ENCODE measurements at regions not wholly inside any gene's neighbourhood (a gene's known extent, or its start where the extent isn't known, plus 50 kb on each side); places are given as distances from the start of the nearest gene placed in this dataset.

GRCh38 chr11:115700981-115701875 is 197.0 kb upstream of the CADM1 start:
- no peak for TF ChIP-seq TEAD4 (IDR thresholded peaks at IDR 0.05)
- no peak for TF ChIP-seq TCF12 (IDR thresholded peaks at IDR 0.05; ENCODE audit: low read depth)
- no peak for TF ChIP-seq USF1 (IDR thresholded peaks at IDR 0.05)
- TF ChIP-seq REST (IDR thresholded peaks at IDR 0.05; ENCODE audit: low read depth) = no peak
- no peak for TF ChIP-seq CREB1 (IDR thresholded peaks at IDR 0.05; ENCODE audit: low read depth)
- no peak for TF ChIP-seq RAD21 (IDR thresholded peaks at IDR 0.05; ENCODE audit: low read depth)
- TF ChIP-seq MAX (IDR thresholded peaks at IDR 0.05) = no peak
- no peak for TF ChIP-seq ZBTB7A (IDR thresholded peaks at IDR 0.05; ENCODE audit: low read depth)

- TF ChIP-seq CREB1 (IDR thresholded peaks at IDR 0.05; ENCODE audit: low read depth) = no peak
- no peak for TF ChIP-seq EP300 (IDR thresholded peaks at IDR 0.05; ENCODE audit: borderline replicate concordance)
- no peak for TF ChIP-seq TEAD4 (IDR thresholded peaks at IDR 0.05)
- TF ChIP-seq YY1 (IDR thresholded peaks at IDR 0.05; ENCODE audit: low read depth) = no peak
- no peak for TF ChIP-seq TAF1 (IDR thresholded peaks at IDR 0.05; ENCODE audit: low read depth)
- no peak for TF ChIP-seq USF1 (IDR thresholded peaks at IDR 0.05)
- TF ChIP-seq TCF12 (IDR thresholded peaks at IDR 0.05; ENCODE audit: low read depth) = no peak
- TF ChIP-seq CEBPB (IDR thresholded peaks at IDR 0.05) = no peak
- no peak for TF ChIP-seq FOXM1 (IDR thresholded peaks at IDR 0.05; ENCODE audit: borderline replicate concordance, low read depth)
- TF ChIP-seq REST (IDR thresholded peaks at IDR 0.05; ENCODE audit: low read depth) = no peak
- TF ChIP-seq EGR1 (IDR thresholded peaks at IDR 0.05) = no peak
- TF ChIP-seq MAX (IDR thresholded peaks at IDR 0.05) = no peak
- no peak for TF ChIP-seq ZBTB7A (IDR thresholded peaks at IDR 0.05; ENCODE audit: low read depth)
Measured at GRCh38 chr11:115700496-115700895, 196.3 kb upstream of the CADM1 start.

GRCh38 chr11:115699733-115700132 is 195.5 kb upstream of the CADM1 start:
- no peak for TF ChIP-seq TAF1 (IDR thresholded peaks at IDR 0.05; ENCODE audit: low read depth)
- no peak for TF ChIP-seq USF1 (IDR thresholded peaks at IDR 0.05)
- no peak for TF ChIP-seq YY1 (IDR thresholded peaks at IDR 0.05; ENCODE audit: low read depth)
- no peak for TF ChIP-seq ZBTB7A (IDR thresholded peaks at IDR 0.05; ENCODE audit: low read depth)
- TF ChIP-seq EP300 (IDR thresholded peaks at IDR 0.05; ENCODE audit: borderline replicate concordance) = no peak
- TF ChIP-seq NFIC (IDR thresholded peaks at IDR 0.05) = no peak
- no peak for TF ChIP-seq TEAD4 (IDR thresholded peaks at IDR 0.05)
- TF ChIP-seq FOXM1 (IDR thresholded peaks at IDR 0.05; ENCODE audit: borderline replicate concordance, low read depth) = no peak
- TF ChIP-seq CREB1 (IDR thresholded peaks at IDR 0.05; ENCODE audit: low read depth) = no peak
- no peak for TF ChIP-seq TCF12 (IDR thresholded peaks at IDR 0.05; ENCODE audit: low read depth)
- TF ChIP-seq CEBPB (IDR thresholded peaks at IDR 0.05) = no peak
- no peak for TF ChIP-seq EGR1 (IDR thresholded peaks at IDR 0.05)
- TF ChIP-seq REST (IDR thresholded peaks at IDR 0.05; ENCODE audit: low read depth) = no peak
- no peak for TF ChIP-seq MAX (IDR thresholded peaks at IDR 0.05)

Data from Ishikawa (cell line).